ENCODE measurements at regions not wholly inside any gene's neighbourhood (a gene's known extent, or its start where the extent isn't known, plus 50 kb on each side); places are given as distances from the start of the nearest gene placed in this dataset.

DNA sequence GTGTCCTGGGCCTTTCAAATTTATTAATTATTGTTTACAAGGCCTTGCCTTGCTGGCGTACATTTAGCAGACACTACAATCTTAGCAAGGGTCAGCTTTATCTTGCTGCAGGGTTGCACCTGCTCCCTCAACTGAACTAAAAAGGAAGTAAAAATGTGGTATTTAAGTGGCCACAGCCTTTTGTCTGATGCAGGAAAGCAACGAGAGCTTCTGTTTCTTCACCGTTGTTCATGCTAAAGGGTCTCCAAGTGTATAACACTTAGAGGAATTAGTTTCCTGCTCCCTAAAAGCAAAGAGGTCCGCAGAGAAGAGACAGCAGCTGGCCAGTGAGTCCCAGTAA lies 62.8 kb upstream of the EGLN3 start:
- Histone ChIP-seq H3K27me3 (ENCODE audit: control insufficient read depth, insufficient read depth, low read length) (no peaks in the 10 kb centered on the region), H3K27ac (ENCODE audit: low read depth in 2 of 2, low read length in 2 of 2) (no peak overlapping the region), H3K36me3 (ENCODE audit: control insufficient read depth in 2 of 3, insufficient read depth in 3 of 3, low read length in 3 of 3) (no peaks in the 10 kb centered on the region), H3K9me3 (ENCODE audit: control insufficient read depth in 2 of 3, insufficient read depth in 1 of 3, low read length in 3 of 3) (no peaks in the 10 kb centered on the region), H3K9ac (ENCODE audit: low read length in 3 of 3) (no peak overlapping the region), H3K4me1 (ENCODE audit: control insufficient read depth in 2 of 3, insufficient read depth in 2 of 3, low read depth in 1 of 3, low read length in 3 of 3) (no peaks in the 10 kb centered on the region), H3K4me3 (ENCODE audit: low read length in 3 of 3) (no peak overlapping the region)
- TF ChIP-seq, protein P1, sequence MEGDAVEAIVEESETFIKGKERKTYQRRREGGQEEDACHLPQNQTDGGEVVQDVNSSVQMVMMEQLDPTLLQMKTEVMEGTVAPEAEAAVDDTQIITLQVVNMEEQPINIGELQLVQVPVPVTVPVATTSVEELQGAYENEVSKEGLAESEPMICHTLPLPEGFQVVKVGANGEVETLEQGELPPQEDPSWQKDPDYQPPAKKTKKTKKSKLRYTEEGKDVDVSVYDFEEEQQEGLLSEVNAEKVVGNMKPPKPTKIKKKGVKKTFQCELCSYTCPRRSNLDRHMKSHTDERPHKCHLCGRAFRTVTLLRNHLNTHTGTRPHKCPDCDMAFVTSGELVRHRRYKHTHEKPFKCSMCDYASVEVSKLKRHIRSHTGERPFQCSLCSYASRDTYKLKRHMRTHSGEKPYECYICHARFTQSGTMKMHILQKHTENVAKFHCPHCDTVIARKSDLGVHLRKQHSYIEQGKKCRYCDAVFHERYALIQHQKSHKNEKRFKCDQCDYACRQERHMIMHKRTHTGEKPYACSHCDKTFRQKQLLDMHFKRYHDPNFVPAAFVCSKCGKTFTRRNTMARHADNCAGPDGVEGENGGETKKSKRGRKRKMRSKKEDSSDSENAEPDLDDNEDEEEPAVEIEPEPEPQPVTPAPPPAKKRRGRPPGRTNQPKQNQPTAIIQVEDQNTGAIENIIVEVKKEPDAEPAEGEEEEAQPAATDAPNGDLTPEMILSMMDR (IDR thresholded peaks at IDR 0.05; ENCODE audit: borderline replicate concordance, extremely low read depth, insufficient read depth), result no peak
- FAIRE-seq (no peak), DNase-seq (no peak)
- intact Hi-C loops (cut with DNase I), result no loop called here

- intact Hi-C loops (cut with DNase I), result no loop called here
- DNase-seq (no peak), FAIRE-seq (no peak)
- Histone ChIP-seq H3K4me3 (ENCODE audit: low read length in 3 of 3) (no peak overlapping the region), H3K9ac (ENCODE audit: low read length in 3 of 3) (no peak overlapping the region), H3K27ac (ENCODE audit: low read depth in 2 of 2, low read length in 2 of 2) (no peak overlapping the region), H3K4me1 (ENCODE audit: control insufficient read depth in 2 of 3, insufficient read depth in 2 of 3, low read depth in 1 of 3, low read length in 3 of 3) (no peaks in the 10 kb centered on the region), H3K27me3 (ENCODE audit: control insufficient read depth, insufficient read depth, low read length) (no peaks in the 10 kb centered on the region), H3K36me3 (ENCODE audit: control insufficient read depth in 2 of 3, insufficient read depth in 3 of 3, low read length in 3 of 3) (no peaks in the 10 kb centered on the region), H3K9me3 (ENCODE audit: control insufficient read depth in 2 of 3, insufficient read depth in 1 of 3, low read length in 3 of 3) (no peaks in the 10 kb centered on the region)
- TF ChIP-seq, protein P1 (IDR thresholded peaks at IDR 0.05; ENCODE audit: borderline replicate concordance, extremely low read depth, insufficient read depth), result no peak
Measured at GRCh38 chr14:34012978-34013720, 62.3 kb upstream of the EGLN3 start.

- Histone ChIP-seq H3K27me3 (ENCODE audit: control insufficient read depth, insufficient read depth, low read length) (no peaks in the 10 kb centered on the region), H3K4me1 (ENCODE audit: control insufficient read depth in 2 of 3, insufficient read depth in 2 of 3, low read depth in 1 of 3, low read length in 3 of 3) (no peaks in the 10 kb centered on the region), H3K9ac (ENCODE audit: low read length in 3 of 3) (no peak overlapping the region), H3K36me3 (ENCODE audit: control insufficient read depth in 2 of 3, insufficient read depth in 3 of 3, low read length in 3 of 3) (no peaks in the 10 kb centered on the region), H3K27ac (ENCODE audit: low read depth in 2 of 2, low read length in 2 of 2) (no peak overlapping the region), H3K9me3 (ENCODE audit: control insufficient read depth in 2 of 3, insufficient read depth in 1 of 3, low read length in 3 of 3) (no peaks in the 10 kb centered on the region), H3K4me3 (ENCODE audit: low read length in 3 of 3) (no peak overlapping the region)
- FAIRE-seq, result no peak
- DNase-seq, result no peak
- TF ChIP-seq, protein P1 (IDR thresholded peaks at IDR 0.05; ENCODE audit: borderline replicate concordance, extremely low read depth, insufficient read depth), result no peak
- intact Hi-C loops (cut with DNase I), result no loop called here
Measured at GRCh38 chr14:34012369-34012768, 61.5 kb upstream of the EGLN3 start.

- TF ChIP-seq, protein P1 (IDR thresholded peaks at IDR 0.05; ENCODE audit: borderline replicate concordance, extremely low read depth, insufficient read depth), result no peak
- Histone ChIP-seq H3K9me3 (ENCODE audit: control insufficient read depth in 2 of 3, insufficient read depth in 1 of 3, low read length in 3 of 3) (no peaks in the 10 kb centered on the region), H3K36me3 (ENCODE audit: control insufficient read depth in 2 of 3, insufficient read depth in 3 of 3, low read length in 3 of 3) (no peaks in the 10 kb centered on the region), H3K27ac (ENCODE audit: low read depth in 2 of 2, low read length in 2 of 2) (no peak overlapping the region), H3K27me3 (ENCODE audit: control insufficient read depth, insufficient read depth, low read length) (no peaks in the 10 kb centered on the region), H3K4me3 (ENCODE audit: low read length in 3 of 3) (no peak overlapping the region), H3K4me1 (ENCODE audit: control insufficient read depth in 2 of 3, insufficient read depth in 2 of 3, low read depth in 1 of 3, low read length in 3 of 3) (no peaks in the 10 kb centered on the region), H3K9ac (ENCODE audit: low read length in 3 of 3) (no peak overlapping the region)
- FAIRE-seq, result no peak
- DNase-seq, result no peak
- intact Hi-C loops (cut with DNase I), result no loop called here
Measured at GRCh38 chr14:34009956-34010355, 59.1 kb upstream of the EGLN3 start.
